ENCODE measurements at regions not wholly inside any gene's neighbourhood (a gene's known extent, or its start where the extent isn't known, plus 50 kb on each side); places are given as distances from the start of the nearest gene placed in this dataset.
"Not testable (repeated sequence)": the region's sequence is repeated elsewhere in the genome, so short reads cannot be mapped to it uniquely, and the experiment has no call there.

GRCh38 chr9:66803619-66804018 is 96.9 kb upstream of the ZNF658 start:
- H3K27me3 ChIP-seq; H3K36me3 ChIP-seq (replicated peaks in 1 of 2); H3K4me1 ChIP-seq (replicated peaks in 1 of 2); H3K27ac ChIP-seq; DNase-seq; H3K4me3 ChIP-seq; intact Hi-C loops (cut with DNase I); H3K9me3 ChIP-seq (replicated peaks in 1 of 3): not testable (repeated sequence)
- 45 to 60% (median 54%) methylated on average over 1 of the region's 1 CpG for WGBS, 4 donors

GRCh38 chr9:66810247-66810646 is 90.3 kb upstream of the ZNF658 start:
- H3K36me3 ChIP-seq (replicated peaks in 1 of 2); H3K4me1 ChIP-seq (replicated peaks in 1 of 2); DNase-seq; H3K9me3 ChIP-seq (replicated peaks in 1 of 3); H3K27ac ChIP-seq; H3K27me3 ChIP-seq; intact Hi-C loops (cut with DNase I); H3K4me3 ChIP-seq: not testable (repeated sequence)

GRCh38 chr9:66812367-66812766 is 88.2 kb upstream of the ZNF658 start:
- H3K27me3 ChIP-seq; intact Hi-C loops (cut with DNase I); H3K4me3 ChIP-seq; DNase-seq; H3K27ac ChIP-seq; H3K9me3 ChIP-seq (replicated peaks in 1 of 3); H3K4me1 ChIP-seq (replicated peaks in 1 of 2); H3K36me3 ChIP-seq (replicated peaks in 1 of 2): not testable (repeated sequence)
- no CpG with 5 or more reads among the region's 1 CpG for WGBS, 4 donors

DNA sequence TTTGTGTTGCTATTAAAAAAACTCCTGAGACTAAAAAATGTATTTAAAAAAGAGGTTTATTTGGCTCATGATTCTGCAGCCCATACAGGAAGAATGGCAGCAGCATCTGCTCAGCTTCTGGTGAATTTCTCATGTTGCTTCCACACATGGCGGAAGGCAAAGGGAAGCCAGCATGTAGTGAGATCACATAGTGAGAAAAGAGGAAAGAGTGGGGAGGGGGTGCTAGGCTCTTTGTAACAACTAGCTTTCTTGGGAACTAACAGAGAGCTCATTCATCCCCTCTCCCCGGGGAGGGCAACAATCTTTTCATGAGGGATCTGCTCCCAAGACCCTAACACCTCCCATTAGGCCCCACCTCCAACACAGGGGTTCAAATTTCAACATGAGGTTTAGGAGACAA is 87.6 kb upstream of the ZNF658 start:
- intact Hi-C loops (cut with DNase I); H3K9me3 ChIP-seq (replicated peaks in 1 of 3); DNase-seq; H3K27me3 ChIP-seq; H3K36me3 ChIP-seq (replicated peaks in 1 of 2); H3K4me1 ChIP-seq (replicated peaks in 1 of 2); H3K4me3 ChIP-seq; H3K27ac ChIP-seq: not testable (repeated sequence)
- WGBS, 4 donors: 39 to 91% (median 71%) methylated on average over 1 to 2 of the region's 2 CpGs

- H3K27me3 ChIP-seq; intact Hi-C loops (cut with DNase I); H3K27ac ChIP-seq; H3K4me3 ChIP-seq; H3K36me3 ChIP-seq (replicated peaks in 1 of 2); H3K9me3 ChIP-seq (replicated peaks in 1 of 3); DNase-seq; H3K4me1 ChIP-seq (replicated peaks in 1 of 2): not testable (repeated sequence)
- WGBS, 4 donors: 73 to 81% (median 75%) methylated on average over 2 to 3 of the region's 3 CpGs
These were observed 86.5 kb upstream of the ZNF658 start for GRCh38 chr9:66814038-66814437.

GRCh38 chr9:66819510-66819909 is 81.0 kb upstream of the ZNF658 start:
- H3K27ac ChIP-seq; H3K4me3 ChIP-seq; H3K27me3 ChIP-seq; intact Hi-C loops (cut with DNase I); H3K9me3 ChIP-seq (replicated peaks in 1 of 3); H3K36me3 ChIP-seq (replicated peaks in 1 of 2); DNase-seq; H3K4me1 ChIP-seq (replicated peaks in 1 of 2): not testable (repeated sequence)

- H3K27me3 ChIP-seq; H3K36me3 ChIP-seq (replicated peaks in 1 of 2); H3K9me3 ChIP-seq (replicated peaks in 1 of 3); intact Hi-C loops (cut with DNase I); H3K27ac ChIP-seq; H3K4me1 ChIP-seq (replicated peaks in 1 of 2); H3K4me3 ChIP-seq; DNase-seq: not testable (repeated sequence)
- 70 to 84% (median 74%) methylated on average over 3 of the region's 5 CpGs for WGBS, 4 donors
These were observed 80.4 kb upstream of the ZNF658 start for GRCh38 chr9:66820014-66820660.

- 81 to 85% (median 84%) methylated on average over 6 of the region's 6 CpGs for WGBS, 4 donors
- H3K4me1 ChIP-seq (replicated peaks in 1 of 2); H3K4me3 ChIP-seq; DNase-seq; H3K27ac ChIP-seq; H3K27me3 ChIP-seq; H3K36me3 ChIP-seq (replicated peaks in 1 of 2); intact Hi-C loops (cut with DNase I); H3K9me3 ChIP-seq (replicated peaks in 1 of 3): not testable (repeated sequence)
These were observed 76.4 kb upstream of the ZNF658 start for GRCh38 chr9:66824169-66824568.

GRCh38 chr9:66829853-66830252 is 70.7 kb upstream of the ZNF658 start:
- H3K4me1 ChIP-seq (replicated peaks in 1 of 2); H3K4me3 ChIP-seq; H3K27me3 ChIP-seq; H3K9me3 ChIP-seq (replicated peaks in 1 of 3); DNase-seq; H3K27ac ChIP-seq; intact Hi-C loops (cut with DNase I); H3K36me3 ChIP-seq (replicated peaks in 1 of 2): not testable (repeated sequence)
- WGBS, 4 donors: 92 to 98% (median 97%) methylated on average over 11 to 13 of the region's 13 CpGs

- H3K9me3 ChIP-seq (replicated peaks in 1 of 3); H3K4me1 ChIP-seq (replicated peaks in 1 of 2); DNase-seq; H3K4me3 ChIP-seq; intact Hi-C loops (cut with DNase I); H3K36me3 ChIP-seq (replicated peaks in 1 of 2); H3K27ac ChIP-seq; H3K27me3 ChIP-seq: not testable (repeated sequence)
- 88 to 94% methylated on average over 14 to 15 of the region's 34 CpGs; no CpG with 5 or more reads in 2 of the 4 donors for WGBS, 4 donors
These were observed 69.6 kb upstream of the ZNF658 start for GRCh38 chr9:66830777-66831497.

- H3K27me3 ChIP-seq; H3K27ac ChIP-seq; H3K4me3 ChIP-seq; H3K9me3 ChIP-seq (replicated peaks in 1 of 3); H3K4me1 ChIP-seq (replicated peaks in 1 of 2); H3K36me3 ChIP-seq (replicated peaks in 1 of 2); intact Hi-C loops (cut with DNase I); DNase-seq: not testable (repeated sequence)
- WGBS, 4 donors: 83 to 91% (median 86%) methylated on average over 5 to 7 of the region's 7 CpGs
These were observed 68.3 kb upstream of the ZNF658 start for GRCh38 chr9:66832222-66832621.

All from adrenal gland (tissue), 9 donors.